GM19395 (cell line): ENCODE measurements at regions not wholly inside any gene's neighbourhood (a gene's known extent, or its start where the extent isn't known, plus 50 kb on each side); places are given as distances from the start of the nearest gene placed in this dataset.
"Not testable (repeated sequence)": the region's sequence is repeated elsewhere in the genome, so short reads cannot be mapped to it uniquely, and the experiment has no call there.

Experiments used
- ATAC-seq: cut with Tn5 transposase; IDR thresholded peaks from one replicate; pipeline ENCODE4 v1.9.1; 2021; ENCODE audit warnings: mild to moderate bottlenecking, moderate library complexity; ENCODE audit not compliant: unreplicated experiment

- not testable (repeated sequence) for ATAC-seq
Observed at GRCh38 chr3:198147213-198147612, 187.2 kb downstream of the LMLN start.

DNA sequence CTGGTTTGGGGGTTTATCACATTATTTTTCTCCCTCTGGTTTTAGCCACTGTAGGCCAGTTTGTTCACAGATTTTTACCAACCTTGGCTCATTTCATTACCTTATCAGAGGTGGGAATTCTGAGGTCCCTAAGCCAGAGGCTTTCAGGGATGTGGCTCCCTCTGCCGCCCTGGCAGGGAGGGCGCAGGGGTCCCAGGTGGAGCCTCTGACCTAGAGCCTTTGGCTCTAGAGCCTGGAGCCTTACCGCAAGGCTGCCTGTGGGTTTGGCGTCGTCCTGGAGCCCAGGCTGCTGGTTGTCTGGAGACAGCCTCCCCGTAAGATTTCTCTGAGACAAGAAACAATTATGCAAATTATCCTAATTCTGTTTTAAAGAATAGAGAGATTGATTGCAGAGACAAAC is 188.0 kb downstream of the LMLN start:
- ATAC-seq, result not testable (repeated sequence)

- ATAC-seq, result not testable (repeated sequence)
Observed at GRCh38 chr3:198149904-198150303, 189.9 kb downstream of the LMLN start.

DNA sequence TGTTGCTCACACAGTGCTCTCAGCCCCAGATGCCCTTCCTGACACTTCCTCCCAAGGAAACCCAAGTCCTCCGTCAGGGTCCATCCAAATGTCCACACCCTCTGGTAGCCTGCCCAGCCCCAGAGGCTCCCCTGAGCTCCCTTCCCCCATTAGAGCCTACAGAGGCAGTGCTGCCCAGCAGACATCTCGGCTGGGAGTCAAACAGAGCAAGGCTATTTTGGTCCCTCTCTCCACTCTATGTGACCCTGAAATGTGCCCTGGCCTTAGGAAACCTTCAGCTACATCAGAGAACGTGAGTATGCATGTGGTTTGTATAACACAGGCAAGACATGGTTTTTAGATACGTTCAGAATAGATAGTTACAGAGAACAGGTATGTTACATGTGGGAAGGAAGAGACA is 191.8 kb downstream of the LMLN start:
- ATAC-seq, result not testable (repeated sequence)

GRCh38 chr3:198155771-198156170 is 195.8 kb downstream of the LMLN start:
- ATAC-seq, result not testable (repeated sequence)

- peak; percentile 61 for ATAC-seq
Observed at GRCh38 chr3:198157231-198157868, 197.3 kb downstream of the LMLN start.

DNA sequence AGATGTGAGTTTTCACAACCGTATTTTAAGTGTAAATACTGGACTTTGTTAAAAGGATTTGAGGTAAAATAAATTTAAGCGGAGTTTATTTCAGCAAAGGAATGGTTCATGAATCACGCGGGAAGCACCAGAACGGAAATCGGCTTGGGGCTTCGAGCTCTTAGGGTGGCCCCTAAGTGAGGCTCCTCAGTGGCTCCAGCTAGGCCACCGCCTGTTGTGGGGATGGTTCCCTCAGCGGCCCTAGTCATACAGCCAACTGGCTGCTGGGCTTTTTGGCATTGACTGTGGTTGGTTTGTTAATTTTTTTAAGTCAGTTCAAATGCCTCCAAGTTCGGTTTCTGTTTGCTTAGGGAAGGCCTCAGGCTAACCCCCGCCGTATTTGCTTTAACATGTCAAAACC is 198.0 kb downstream of the LMLN start:
- ATAC-seq, result not testable (repeated sequence)

GRCh38 chr3:198167339-198168039 is 207.5 kb downstream of the LMLN start:
- not testable (repeated sequence) for ATAC-seq

DNA sequence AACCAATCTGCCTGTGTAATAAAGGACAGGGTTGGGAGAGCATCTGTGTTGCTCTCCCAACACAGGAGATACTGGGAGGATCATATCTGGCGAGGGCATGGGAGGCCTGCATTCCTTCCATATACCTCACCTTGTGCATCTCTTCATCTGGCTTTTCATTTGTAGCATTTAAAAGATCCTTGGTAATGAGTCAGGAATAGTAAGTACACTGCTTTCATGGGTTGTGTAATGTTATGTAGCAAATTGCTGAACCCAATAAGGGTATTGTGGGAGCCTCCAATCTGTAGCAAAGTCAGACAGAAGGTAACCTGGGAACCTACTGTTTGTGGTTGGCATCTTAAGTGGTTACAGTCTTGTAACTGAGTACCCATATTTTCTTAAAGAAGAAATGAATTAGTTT is 210.8 kb downstream of the LMLN start:
- ATAC-seq, result not testable (repeated sequence)

DNA sequence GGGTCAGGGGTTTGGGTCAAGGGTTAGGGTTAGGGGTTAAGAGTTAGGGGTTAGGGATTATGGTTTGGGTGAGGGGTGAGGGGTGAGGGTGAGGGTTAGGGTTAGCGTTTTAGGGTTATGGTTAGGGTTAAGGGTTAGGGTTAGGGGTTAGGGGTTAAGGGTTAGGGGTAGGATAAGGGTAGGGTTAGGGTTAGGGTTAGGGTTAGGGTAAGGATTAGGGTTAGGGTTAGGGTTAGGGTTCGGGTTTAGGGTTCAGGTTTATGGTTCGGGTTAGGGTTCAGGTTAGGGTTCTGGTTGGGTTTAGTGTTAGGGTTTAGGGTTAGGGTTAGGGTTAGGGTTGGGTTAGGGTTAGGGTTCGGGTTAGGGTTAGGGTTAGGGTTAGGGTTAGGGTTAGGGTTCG is 213.1 kb downstream of the LMLN start:
- not testable (repeated sequence) for ATAC-seq

- not testable (repeated sequence) for ATAC-seq
Observed at GRCh38 chr3:198173929-198174574, 214.0 kb downstream of the LMLN start.
